ENCODE measurements at regions not wholly inside any gene's neighbourhood (a gene's known extent, or its start where the extent isn't known, plus 50 kb on each side); places are given as distances from the start of the nearest gene placed in this dataset.
A peak's percentile ranks its signal among the peaks of the same experiment; 100 is the strongest.

DNA sequence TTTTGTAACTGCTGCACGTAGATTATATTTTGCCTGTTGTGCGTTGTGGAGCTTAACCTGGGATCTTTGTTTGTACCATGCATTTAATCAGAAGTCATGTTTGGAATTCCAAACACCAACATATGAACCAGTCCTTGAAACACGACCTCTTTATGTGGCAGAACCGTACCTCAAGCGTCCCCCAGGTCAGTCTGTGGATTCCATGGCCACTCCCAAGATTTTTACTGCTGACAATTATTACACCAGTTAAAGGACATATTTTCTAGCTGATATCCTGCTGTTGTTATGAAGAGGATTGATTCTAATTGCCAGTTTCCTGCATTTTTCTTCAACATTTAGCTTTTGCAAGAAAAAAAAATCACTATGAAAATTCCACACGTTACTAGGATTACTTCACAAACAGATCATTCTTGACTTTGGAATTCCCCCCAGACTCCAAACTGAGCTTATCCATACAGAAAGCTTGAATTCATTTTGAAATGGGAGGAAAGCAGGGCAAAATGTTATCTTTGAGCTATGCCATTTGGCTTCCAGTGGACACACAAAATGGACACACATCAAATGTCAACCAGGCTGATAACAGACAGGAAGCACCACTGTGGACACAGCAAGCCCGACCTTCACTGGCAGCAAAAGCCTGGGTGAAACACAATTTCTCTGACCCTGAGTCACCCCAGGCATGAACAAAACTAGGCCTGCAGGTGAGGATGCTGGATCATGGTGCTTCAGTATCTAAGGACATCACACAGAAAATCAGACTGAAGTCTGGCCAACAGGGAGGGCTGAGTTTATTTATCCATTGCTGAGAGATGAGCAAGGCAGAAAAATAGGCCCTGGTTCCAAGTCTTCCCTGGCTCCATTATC, 542.9 kb upstream of the JAG1 start:
- H3K9me2 ChIP-seq (replicated peaks; ENCODE audit: insufficient read depth, low read length), result no peaks in the 10 kb centered on the region

GRCh38 chr20:11217326-11218172, 543.8 kb upstream of the JAG1 start:
- no peaks in the 10 kb centered on the region for H4K20me1 ChIP-seq (ENCODE audit: insufficient read depth, low read depth, low read length)
- H3K9me3 ChIP-seq (ENCODE audit: low read length), result no peaks in the 10 kb centered on the region
- no peaks in the 10 kb centered on the region for H3K79me2 ChIP-seq (ENCODE audit: low read length)
- H3K4me2 ChIP-seq (ENCODE audit: low read depth, low read length, poor library complexity, severe bottlenecking), result no peak overlapping the region
- H3K36me3 ChIP-seq (ENCODE audit: insufficient read depth, low read length), result no peaks in the 10 kb centered on the region
- H3K9me2 ChIP-seq (replicated peaks; ENCODE audit: insufficient read depth, low read length), result 0 out of 2 replicates have a peak, but pooled peaks cover 2% of the 10 kb centered on the region
- H3K27ac ChIP-seq (ENCODE audit: low read length), result no peak overlapping the region
- H3K4me3 ChIP-seq (ENCODE audit: low read length), result no peak overlapping the region
- H3K27me3 ChIP-seq (ENCODE audit: low read length), result no peaks in the 10 kb centered on the region; the same call in 1 of the 2 replicates
- H2AFZ ChIP-seq (ENCODE audit: low read length), result no peak overlapping the region
- H3K4me1 ChIP-seq (ENCODE audit: low read length), result peaks cover 12% of the 10 kb centered on the region
- no peak overlapping the region for H3K9ac ChIP-seq (ENCODE audit: low read length)
- no peak for DNase-seq

More for the DNA sequence above, 542.9 kb upstream of the JAG1 start:
- DNase-seq, result no peak
- Histone ChIP-seq H2AFZ (ENCODE audit: low read length) (no peak overlapping the region), H3K27me3 (ENCODE audit: low read length) (no peaks in the 10 kb centered on the region; the same call in 1 of the 2 replicates), H3K4me3 (ENCODE audit: low read length) (no peak overlapping the region), H3K9ac (ENCODE audit: low read length) (no peak overlapping the region), H3K4me1 (ENCODE audit: low read length) (peaks cover 12% of the 10 kb centered on the region), H3K27ac (ENCODE audit: low read length) (no peak overlapping the region), H3K36me3 (ENCODE audit: insufficient read depth, low read length) (no peaks in the 10 kb centered on the region), H3K79me2 (ENCODE audit: low read length) (no peaks in the 10 kb centered on the region), H4K20me1 (ENCODE audit: insufficient read depth, low read depth, low read length) (no peaks in the 10 kb centered on the region), H3K9me3 (ENCODE audit: low read length) (no peaks in the 10 kb centered on the region), H3K4me2 (ENCODE audit: low read depth, low read length, poor library complexity, severe bottlenecking) (no peak overlapping the region)

GRCh38 chr20:11218173-11218680, 544.4 kb upstream of the JAG1 start:
- Histone ChIP-seq H3K27me3 (ENCODE audit: low read length) (no peaks in the 10 kb centered on the region; the same call in 1 of the 2 replicates), H3K9ac (ENCODE audit: low read length) (no peak overlapping the region), H3K4me1 (ENCODE audit: low read length) (peaks cover 12% of the 10 kb centered on the region), H2AFZ (ENCODE audit: low read length) (no peak overlapping the region), H3K4me3 (ENCODE audit: low read length) (no peak overlapping the region), H3K79me2 (ENCODE audit: low read length) (no peaks in the 10 kb centered on the region), H3K27ac (ENCODE audit: low read length) (no peak overlapping the region), H3K9me3 (ENCODE audit: low read length) (no peaks in the 10 kb centered on the region), H3K9me2 (replicated peaks; ENCODE audit: insufficient read depth, low read length) (0 out of 2 replicates have a peak, but pooled peaks cover 3% of the 10 kb centered on the region), H4K20me1 (ENCODE audit: insufficient read depth, low read depth, low read length) (no peaks in the 10 kb centered on the region), H3K4me2 (ENCODE audit: low read depth, low read length, poor library complexity, severe bottlenecking) (no peak overlapping the region), H3K36me3 (ENCODE audit: insufficient read depth, low read length) (no peaks in the 10 kb centered on the region)
- no peak for DNase-seq

DNA sequence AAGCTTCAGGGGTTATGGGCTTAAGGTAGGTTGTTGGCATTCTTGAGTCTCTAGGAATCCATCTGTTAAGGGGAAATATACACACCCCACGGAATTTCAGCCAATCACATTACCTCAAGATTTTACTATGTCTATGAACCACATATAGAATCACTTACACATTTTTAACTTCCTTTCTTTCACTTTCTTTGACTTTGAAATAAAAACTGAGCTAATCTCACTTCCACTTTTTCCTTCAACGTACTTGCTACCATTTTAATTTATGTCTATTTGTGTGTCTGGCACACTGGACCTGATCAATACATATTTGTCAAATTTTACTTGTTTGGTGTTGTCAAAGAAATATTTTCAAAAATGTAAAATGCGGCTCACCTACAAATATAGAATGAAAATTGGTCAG, 545.4 kb upstream of the JAG1 start:
- H3K27ac ChIP-seq (ENCODE audit: low read length), result no peak overlapping the region
- H3K27me3 ChIP-seq (ENCODE audit: low read length), result no peaks in the 10 kb centered on the region; the same call in 1 of the 2 replicates
- peak; percentile 49 for DNase-seq
- no peaks in the 10 kb centered on the region for H3K9me3 ChIP-seq (ENCODE audit: low read length)
- no peak overlapping the region for H2AFZ ChIP-seq (ENCODE audit: low read length)
- no peak overlapping the region for H3K9ac ChIP-seq (ENCODE audit: low read length)
- no peak overlapping the region for H3K4me3 ChIP-seq (ENCODE audit: low read length)
- no peaks in the 10 kb centered on the region for H3K79me2 ChIP-seq (ENCODE audit: low read length)
- H3K4me1 ChIP-seq (ENCODE audit: low read length), result peaks cover 12% of the 10 kb centered on the region
- no peak overlapping the region for H3K4me2 ChIP-seq (ENCODE audit: low read depth, low read length, poor library complexity, severe bottlenecking)
- H3K36me3 ChIP-seq (ENCODE audit: insufficient read depth, low read length), result no peaks in the 10 kb centered on the region
- no peaks in the 10 kb centered on the region for H4K20me1 ChIP-seq (ENCODE audit: insufficient read depth, low read depth, low read length)
- H3K9me2 ChIP-seq (replicated peaks; ENCODE audit: insufficient read depth, low read length), result 0 out of 2 replicates have a peak, but pooled peaks cover 3% of the 10 kb centered on the region

GRCh38 chr20:11221046-11221445, 547.2 kb upstream of the JAG1 start:
- no peak overlapping the region for H3K4me3 ChIP-seq (ENCODE audit: low read length)
- H3K79me2 ChIP-seq (ENCODE audit: low read length), result no peaks in the 10 kb centered on the region
- DNase-seq, result no peak
- no peaks in the 10 kb centered on the region for H3K9me3 ChIP-seq (ENCODE audit: low read length)
- H3K4me2 ChIP-seq (ENCODE audit: low read depth, low read length, poor library complexity, severe bottlenecking), result no peak overlapping the region
- H3K36me3 ChIP-seq (ENCODE audit: insufficient read depth, low read length), result no peaks in the 10 kb centered on the region
- H3K27me3 ChIP-seq (ENCODE audit: low read length), result no peaks in the 10 kb centered on the region; the same call in 1 of the 2 replicates
- no peaks in the 10 kb centered on the region for H4K20me1 ChIP-seq (ENCODE audit: insufficient read depth, low read depth, low read length)
- H3K4me1 ChIP-seq (ENCODE audit: low read length), result peaks cover 12% of the 10 kb centered on the region
- no peak overlapping the region; the same call in 1 of the 2 replicates for H2AFZ ChIP-seq (ENCODE audit: low read length)
- H3K27ac ChIP-seq (ENCODE audit: low read length), result no peak overlapping the region
- no peak overlapping the region for H3K9ac ChIP-seq (ENCODE audit: low read length)
- H3K9me2 ChIP-seq (replicated peaks; ENCODE audit: insufficient read depth, low read length), result 0 out of 2 replicates have a peak, but pooled peaks cover 3% of the 10 kb centered on the region

GRCh38 chr20:11222243-11222642, 548.4 kb upstream of the JAG1 start:
- H3K4me3 ChIP-seq (ENCODE audit: low read length), result no peak overlapping the region
- no peak overlapping the region for H3K27ac ChIP-seq (ENCODE audit: low read length)
- H3K4me1 ChIP-seq (ENCODE audit: low read length), result peaks cover 12% of the 10 kb centered on the region
- H3K79me2 ChIP-seq (ENCODE audit: low read length), result no peaks in the 10 kb centered on the region
- no peak overlapping the region for H3K9ac ChIP-seq (ENCODE audit: low read length)
- 0 out of 2 replicates have a peak, but pooled peaks cover 3% of the 10 kb centered on the region for H3K9me2 ChIP-seq (replicated peaks; ENCODE audit: insufficient read depth, low read length)
- DNase-seq, result no peak
- no peaks in the 10 kb centered on the region for H4K20me1 ChIP-seq (ENCODE audit: insufficient read depth, low read depth, low read length)
- no peaks in the 10 kb centered on the region for H3K9me3 ChIP-seq (ENCODE audit: low read length)
- H3K4me2 ChIP-seq (ENCODE audit: low read depth, low read length, poor library complexity, severe bottlenecking), result no peak overlapping the region
- H3K36me3 ChIP-seq (ENCODE audit: insufficient read depth, low read length), result no peaks in the 10 kb centered on the region
- H2AFZ ChIP-seq (ENCODE audit: low read length), result no peak overlapping the region
- no peaks in the 10 kb centered on the region; the same call in 1 of the 2 replicates for H3K27me3 ChIP-seq (ENCODE audit: low read length)

DNA sequence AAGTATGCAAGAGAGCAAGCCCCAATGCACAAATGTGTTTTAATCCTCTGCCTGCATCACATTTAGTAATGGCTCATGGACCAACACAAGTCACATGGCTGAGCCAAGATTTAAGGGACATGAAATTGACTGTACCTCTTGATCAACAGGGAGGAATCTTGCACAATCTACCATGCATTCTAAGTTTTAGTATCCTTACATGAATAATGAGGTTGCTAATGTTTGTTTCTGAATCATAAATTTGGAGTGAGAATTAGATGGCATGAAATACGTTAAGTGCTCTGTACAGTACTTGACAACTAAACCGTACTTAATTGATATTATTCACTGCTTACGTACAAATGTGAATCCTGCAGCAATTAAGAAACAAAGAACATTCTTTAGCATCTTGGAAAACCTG, 553.8 kb upstream of the JAG1 start:
- Histone ChIP-seq H3K4me2 (ENCODE audit: low read depth, low read length, poor library complexity, severe bottlenecking) (no peak overlapping the region), H3K9me3 (ENCODE audit: low read length) (no peaks in the 10 kb centered on the region), H3K27ac (ENCODE audit: low read length) (no peak overlapping the region), H3K4me3 (ENCODE audit: low read length) (no peak overlapping the region), H3K9ac (ENCODE audit: low read length) (no peak overlapping the region), H3K27me3 (ENCODE audit: low read length) (no peaks in the 10 kb centered on the region; the same call in 1 of the 2 replicates), H3K79me2 (ENCODE audit: low read length) (no peaks in the 10 kb centered on the region), H3K36me3 (ENCODE audit: insufficient read depth, low read length) (no peaks in the 10 kb centered on the region), H2AFZ (ENCODE audit: low read length) (no peak overlapping the region), H3K4me1 (ENCODE audit: low read length) (peaks cover 10% of the 10 kb centered on the region), H3K9me2 (replicated peaks; ENCODE audit: insufficient read depth, low read length) (peaks cover under 1% of the 10 kb centered on the region; the same call in 1 of the 2 replicates), H4K20me1 (ENCODE audit: insufficient read depth, low read depth, low read length) (no peaks in the 10 kb centered on the region)
- no peak for DNase-seq
